Heart left ventricle (tissue), 13 donors: ENCODE measurements at regions not wholly inside any gene's neighbourhood (a gene's known extent, or its start where the extent isn't known, plus 50 kb on each side); places are given as distances from the start of the nearest gene placed in this dataset.

Source experiments
- POLR2A ChIP-seq, 2 donors: fragments of 450-650 bp; IDR thresholded peaks; one replicate each; pipeline ENCODE4 v1.6.1; 2017; ENCODE audit warnings: antibody characterized with exemption in 2 of 2, mild to moderate bottlenecking in 2 of 2, moderate library complexity in 2 of 2
- TF ChIP-seq, protein P1 (sequence below), 12 donors: fragments of 200-600 bp; sonication (generic) in 4 of 12; IDR thresholded peaks; one replicate each; pipeline versions ENCODE4 v1.5.0 to v1.8.0; 2018 to 2022; ENCODE audit warnings: antibody characterized with exemption in 12 of 12, mild to moderate bottlenecking in 5 of 12
- donor health status: ischemic (EF 13 %, LVEDD 7.1; RV severe dilation, severe dysfunction).
- donor health status: DM: no; HTN: yes; CAD: no.
- donor health status: DM: no; HTN: no; CAD: no.
- donor health status: ischemic (EF 25% LVEDD 6.9; RV normal size, moderate dysfunction).
- donor health status: ischemic (EF 25% LVEDD 5.7; RV mildly dilated, moderate dysfunction).
- donor health status: ischemic (EF 35%, LVEDD 5.7; RV mildly dilated, moderate dysfunction).
- donor health status: nonischemic (EF 11% LVEDD 7.7; RV severe dilation, severe dysfunction).
- donor health status: DM: yes; HTN: yes; CAD: no.
- donor health status: PGD.
- donor health status: ischemic (EF 29% LVEDD 5.4; RV normal size, mild dysfunction).
- donor health status: nonischemic (EF 23%, LVEDD 6.1; RV moderate dilation, normal function).

DNA sequence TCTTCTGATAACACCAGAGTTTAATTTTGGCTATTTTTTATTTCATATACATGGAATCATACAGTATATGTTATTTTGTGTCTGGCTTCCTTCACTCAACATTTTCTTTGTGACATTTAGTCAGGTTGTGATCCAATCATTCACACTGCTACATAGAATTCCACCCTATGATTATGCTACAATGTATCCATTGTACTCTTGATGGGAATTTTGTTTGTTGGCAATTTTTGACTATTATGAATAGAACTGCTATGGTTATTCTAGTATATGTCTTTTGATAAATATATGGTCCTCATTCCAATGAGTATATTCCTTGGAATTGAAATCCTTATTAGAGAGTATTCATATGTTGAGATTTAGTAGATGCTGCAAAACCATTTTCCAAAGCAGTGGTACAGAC is 936.4 kb upstream of the CHAC2 start:
- no peak for TF ChIP-seq POLR2A (IDR thresholded peaks at IDR 0.05)
- TF ChIP-seq, protein P1, sequence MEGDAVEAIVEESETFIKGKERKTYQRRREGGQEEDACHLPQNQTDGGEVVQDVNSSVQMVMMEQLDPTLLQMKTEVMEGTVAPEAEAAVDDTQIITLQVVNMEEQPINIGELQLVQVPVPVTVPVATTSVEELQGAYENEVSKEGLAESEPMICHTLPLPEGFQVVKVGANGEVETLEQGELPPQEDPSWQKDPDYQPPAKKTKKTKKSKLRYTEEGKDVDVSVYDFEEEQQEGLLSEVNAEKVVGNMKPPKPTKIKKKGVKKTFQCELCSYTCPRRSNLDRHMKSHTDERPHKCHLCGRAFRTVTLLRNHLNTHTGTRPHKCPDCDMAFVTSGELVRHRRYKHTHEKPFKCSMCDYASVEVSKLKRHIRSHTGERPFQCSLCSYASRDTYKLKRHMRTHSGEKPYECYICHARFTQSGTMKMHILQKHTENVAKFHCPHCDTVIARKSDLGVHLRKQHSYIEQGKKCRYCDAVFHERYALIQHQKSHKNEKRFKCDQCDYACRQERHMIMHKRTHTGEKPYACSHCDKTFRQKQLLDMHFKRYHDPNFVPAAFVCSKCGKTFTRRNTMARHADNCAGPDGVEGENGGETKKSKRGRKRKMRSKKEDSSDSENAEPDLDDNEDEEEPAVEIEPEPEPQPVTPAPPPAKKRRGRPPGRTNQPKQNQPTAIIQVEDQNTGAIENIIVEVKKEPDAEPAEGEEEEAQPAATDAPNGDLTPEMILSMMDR (IDR thresholded peaks at IDR 0.05): no peak
